CD4-positive, alpha-beta T cell (primary cell): ENCODE measurements at regions not wholly inside any gene's neighbourhood (a gene's known extent, or its start where the extent isn't known, plus 50 kb on each side); places are given as distances from the start of the nearest gene placed in this dataset.

Experiments
- ATAC-seq: fragments of 200-7000 bp; cut with Tn5 transposase; one replicate; pipeline ENCODE4 v1.10.0; 2022; ENCODE audit warnings: mild to moderate bottlenecking; ENCODE audit not compliant: poor library complexity
- CTCF ChIA-PET: fragments of 350-600 bp; sonication (Branson Sonifier 250); formaldehyde crosslinking; loops from one replicate; lab custom pipeline; 2021; ENCODE audit warnings: antibody characterized with exemption, inconsistent platforms; lab: Charles Lee
- POLR2A ChIA-PET: fragments of 350-600 bp; sonication (Branson Sonifier 250); formaldehyde crosslinking; loops from one replicate; lab custom pipeline; 2021; ENCODE audit warnings: antibody characterized with exemption, inconsistent platforms; lab: Charles Lee
- DNase-seq, 14 experiments: peaks; one replicate each; pipeline ENCODE4 v3.0.0-alpha.2; 2013 to 2020; ENCODE audit warnings: mixed read lengths in 2 of 14
- H3K27ac ChIP-seq, 2 donors: one replicate each; pipeline versions ENCODE4 v1.5.1 to v1.7.0; 2013; ENCODE audit warnings: low read length in 2 of 2, low read depth in 1 of 2, mild to moderate bottlenecking in 1 of 2
- H3K27me3 ChIP-seq, 2 experiments: 1 replicate in 1 of 2; 2 replicates in 1 of 2; pipeline versions ENCODE4 v1.6.1 to v1.7.0; 2013; ENCODE audit warnings: low read length in 2 of 2, control low read depth in 1 of 2, mild to moderate bottlenecking in 1 of 2, moderate library complexity in 1 of 2; ENCODE audit not compliant: insufficient read depth in 2 of 2, control insufficient read depth in 1 of 2
- H3K36me3 ChIP-seq: one replicate; pipeline ENCODE4 v1.6.1; 2013; ENCODE audit warnings: low read length, control low read depth; ENCODE audit not compliant: insufficient read depth
- H3K4me1 ChIP-seq: one replicate; pipeline ENCODE4 v1.6.1; 2013; ENCODE audit warnings: low read length, control low read depth; ENCODE audit not compliant: insufficient read depth
- H3K4me3 ChIP-seq: one replicate; pipeline ENCODE4 v1.5.1; 2013; ENCODE audit warnings: mild to moderate bottlenecking, low read length, moderate library complexity
- H3K9me3 ChIP-seq, 2 experiments: 1 replicate in 1 of 2; 2 replicates in 1 of 2; pipeline versions ENCODE4 v1.6.1 to v1.7.0; 2013; ENCODE audit warnings: low read length in 2 of 2, mild to moderate bottlenecking in 2 of 2, control low read depth in 1 of 2, moderate library complexity in 1 of 2; ENCODE audit not compliant: control insufficient read depth in 1 of 2, insufficient read depth in 1 of 2
- H3K27ac Mint-ChIP-seq: one replicate; pipeline ENCODE4 v1.8.0; 2020; ENCODE audit warnings: mixed read lengths
- H3K27me3 Mint-ChIP-seq: one replicate; pipeline ENCODE4 v1.8.0; 2021; ENCODE audit warnings: mixed read lengths
- H3K36me3 Mint-ChIP-seq: one replicate; pipeline ENCODE4 v1.8.0; 2021; ENCODE audit warnings: low read depth, mixed read lengths
- H3K4me1 Mint-ChIP-seq: one replicate; pipeline ENCODE4 v1.8.0; 2021; ENCODE audit warnings: low read depth, mixed read lengths
- H3K4me3 Mint-ChIP-seq: one replicate; pipeline ENCODE4 v1.8.0; 2020; ENCODE audit warnings: mild to moderate bottlenecking, mixed read lengths
- H3K9me3 Mint-ChIP-seq: one replicate; pipeline ENCODE4 v1.8.0; 2020; ENCODE audit warnings: mixed read lengths
- CTCF ChIP-seq: fragments of 200-600 bp; IDR thresholded peaks from one replicate; pipeline ENCODE4 v1.8.0; 2022; ENCODE audit warnings: antibody characterized with exemption, mild to moderate bottlenecking
- intact Hi-C, 2 experiments: fragments of 100-400 bp; cut with DNase I in 1 of 2; cut with micrococcal nuclease in 1 of 2; formaldehyde crosslinking; loops; one replicate each; pipeline versions ENCODE4 v1.15.1 to v1.9.0; 2023 to 2025; cut with DNase I, micrococcal nuclease

GRCh38 chr18:28766027-28766426, 589.1 kb upstream of the CDH2 start:
- no peak overlapping the region for H3K4me3 Mint-ChIP-seq
- peaks cover 4% of the 10 kb centered on the region for H3K9me3 Mint-ChIP-seq
- H3K27ac ChIP-seq = no peak overlapping the region
- no peak for TF ChIP-seq CTCF
- no peaks in the 10 kb centered on the region for H3K4me1 ChIP-seq
- no peaks in the 10 kb centered on the region for H3K27me3 ChIP-seq
- ChIA-PET POLR2A (no interaction called here), CTCF (no interaction called here)
- intact Hi-C loops = no loop called here
- peaks cover 4% of the 10 kb centered on the region for H3K4me1 Mint-ChIP-seq
- no peak overlapping the region for H3K4me3 ChIP-seq
- H3K27me3 Mint-ChIP-seq = no peaks in the 10 kb centered on the region
- H3K27ac Mint-ChIP-seq = no peak overlapping the region
- DNase-seq = no peak
- peaks cover 0 to 8% of the 10 kb centered on the region in 2 experiments for H3K9me3 ChIP-seq
- H3K36me3 ChIP-seq = no peaks in the 10 kb centered on the region
- no peaks in the 10 kb centered on the region for H3K36me3 Mint-ChIP-seq
- no peak for ATAC-seq

DNA sequence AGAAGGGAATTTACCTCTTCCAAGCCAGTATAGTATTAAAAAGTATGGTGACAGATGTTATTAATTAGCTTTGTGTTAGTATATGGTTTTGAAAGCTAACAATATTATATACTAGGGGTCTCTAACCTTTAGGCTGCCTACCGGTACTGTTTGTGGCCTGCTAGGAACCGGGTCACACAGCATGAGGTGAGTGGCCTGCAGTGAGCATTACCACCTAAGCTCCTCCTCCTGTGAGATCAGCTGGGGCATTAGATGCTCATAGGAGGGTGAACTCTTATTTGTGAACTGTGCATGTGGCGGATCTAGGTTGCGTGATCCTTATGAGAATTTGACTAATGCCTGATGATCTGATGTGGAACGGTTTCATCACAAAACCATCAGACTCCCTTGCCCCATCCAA, 583.4 kb upstream of the CDH2 start:
- Mint-ChIP-seq H3K4me3 (no peak overlapping the region), H3K4me1 (no peaks in the 10 kb centered on the region), H3K9me3 (no peaks in the 10 kb centered on the region), H3K27me3 (no peaks in the 10 kb centered on the region), H3K36me3 (no peaks in the 10 kb centered on the region), H3K27ac (no peak overlapping the region)
- ATAC-seq (no peak), DNase-seq (no peak)
- no peaks in the 10 kb centered on the region for H3K9me3 ChIP-seq
- H3K4me3 ChIP-seq = no peak overlapping the region
- CTCF ChIA-PET = no interaction called here
- H3K4me1 ChIP-seq = no peaks in the 10 kb centered on the region
- H3K27ac ChIP-seq = no peak overlapping the region
- no peaks in the 10 kb centered on the region for H3K27me3 ChIP-seq
- TF ChIP-seq CTCF = no peak
- no peaks in the 10 kb centered on the region for H3K36me3 ChIP-seq
- intact Hi-C loops = no loop called here
- POLR2A ChIA-PET = no interaction called here

GRCh38 chr18:28757466-28758008, 580.6 kb upstream of the CDH2 start:
- Mint-ChIP-seq H3K27ac (no peak overlapping the region), H3K4me1 (no peaks in the 10 kb centered on the region), H3K36me3 (no peaks in the 10 kb centered on the region), H3K9me3 (no peaks in the 10 kb centered on the region), H3K4me3 (no peak overlapping the region), H3K27me3 (no peaks in the 10 kb centered on the region)
- Histone ChIP-seq H3K4me3 (no peak overlapping the region), H3K9me3 (no peaks in the 10 kb centered on the region), H3K4me1 (no peaks in the 10 kb centered on the region), H3K27me3 (no peaks in the 10 kb centered on the region), H3K27ac (no peak overlapping the region), H3K36me3 (no peaks in the 10 kb centered on the region)
- TF ChIP-seq CTCF = no peak
- no peak for ATAC-seq
- DNase-seq = no peak
- POLR2A ChIA-PET = no interaction called here
- CTCF ChIA-PET = interaction anchor here (1.2 kb wide), 1 partner anchor 39 kb away, joined by 3 read pairs; no protein-coding TSS in a partner anchor
- intact Hi-C loops = no loop called here
